NCI-H2029 (cell line): ENCODE measurements at regions not wholly inside any gene's neighbourhood (a gene's known extent, or its start where the extent isn't known, plus 50 kb on each side); places are given as distances from the start of the nearest gene placed in this dataset.
"Not testable (repeated sequence)": the region's sequence is repeated elsewhere in the genome, so short reads cannot be mapped to it uniquely, and the experiment has no call there.

Experiments
- DNase-seq: peaks from one replicate; lab custom pipeline; 2025; lab: John Stamatoyannopoulos, UW

- DNase-seq = no peak
Measured at GRCh38 chr14:84080944-84081343, 1449.0 kb upstream of the FLRT2 start.

GRCh38 chr14:84084056-84084630 lies 1445.8 kb upstream of the FLRT2 start:
- no peak for DNase-seq

GRCh38 chr14:84085493-84085892 lies 1444.5 kb upstream of the FLRT2 start:
- no peak for DNase-seq

GRCh38 chr14:84086714-84087113 lies 1443.2 kb upstream of the FLRT2 start:
- DNase-seq = no peak

GRCh38 chr14:84087986-84088531 lies 1441.9 kb upstream of the FLRT2 start:
- DNase-seq = no peak

GRCh38 chr14:84090837-84091236 lies 1439.1 kb upstream of the FLRT2 start:
- DNase-seq = no peak

GRCh38 chr14:84095681-84096080 lies 1434.3 kb upstream of the FLRT2 start:
- DNase-seq = no peak

GRCh38 chr14:84098261-84098660 lies 1431.7 kb upstream of the FLRT2 start:
- DNase-seq = no peak

GRCh38 chr14:84099560-84099959 lies 1430.4 kb upstream of the FLRT2 start:
- not testable (repeated sequence) for DNase-seq

- DNase-seq = no peak
Measured at GRCh38 chr14:84107835-84108343, 1422.1 kb upstream of the FLRT2 start.

GRCh38 chr14:84108746-84109457 lies 1421.0 kb upstream of the FLRT2 start:
- DNase-seq = no peak

- DNase-seq = no peak
Measured at GRCh38 chr14:84112589-84112988, 1417.4 kb upstream of the FLRT2 start.

GRCh38 chr14:84125676-84126075 lies 1404.3 kb upstream of the FLRT2 start:
- DNase-seq = no peak

GRCh38 chr14:84127495-84127894 lies 1402.4 kb upstream of the FLRT2 start:
- no peak for DNase-seq

- no peak for DNase-seq
Measured at GRCh38 chr14:84128050-84128449, 1401.9 kb upstream of the FLRT2 start.

GRCh38 chr14:84129007-84129406 lies 1400.9 kb upstream of the FLRT2 start:
- no peak for DNase-seq

- no peak for DNase-seq
Measured at GRCh38 chr14:84129941-84130340, 1400.0 kb upstream of the FLRT2 start.

GRCh38 chr14:84131924-84132323 lies 1398.0 kb upstream of the FLRT2 start:
- DNase-seq = no peak

- DNase-seq = no peak
Measured at GRCh38 chr14:84144166-84144565, 1385.8 kb upstream of the FLRT2 start.

- DNase-seq = no peak
Measured at GRCh38 chr14:84152452-84152851, 1377.5 kb upstream of the FLRT2 start.

GRCh38 chr14:84162633-84163032 lies 1367.3 kb upstream of the FLRT2 start:
- no peak for DNase-seq

- no peak for DNase-seq
Measured at GRCh38 chr14:84167026-84167425, 1362.9 kb upstream of the FLRT2 start.

- DNase-seq = no peak
Measured at GRCh38 chr14:84180336-84180735, 1349.6 kb upstream of the FLRT2 start.
